ENCODE measurements at regions not wholly inside any gene's neighbourhood (a gene's known extent, or its start where the extent isn't known, plus 50 kb on each side); places are given as distances from the start of the nearest gene placed in this dataset.

- H3K36me3 Mint-ChIP-seq, result no peaks in the 10 kb centered on the region
- H3K4me3 Mint-ChIP-seq, result no peak overlapping the region
- no peaks in the 10 kb centered on the region for H3K4me1 Mint-ChIP-seq
- no peak for ATAC-seq (replicated peaks)
- no peak overlapping the region for H3K27ac Mint-ChIP-seq
- no peak for DNase-seq
- no peaks in the 10 kb centered on the region for H3K9me3 Mint-ChIP-seq
- H3K27me3 Mint-ChIP-seq, result no peaks in the 10 kb centered on the region
Measured at GRCh38 chr17:33934696-33935095, 320.4 kb upstream of the CCL2 start.

GRCh38 chr17:33935822-33936221 is 319.3 kb upstream of the CCL2 start:
- H3K9me3 Mint-ChIP-seq, result no peaks in the 10 kb centered on the region
- H3K4me1 Mint-ChIP-seq, result no peaks in the 10 kb centered on the region
- no peak overlapping the region for H3K27ac Mint-ChIP-seq
- no peak overlapping the region for H3K4me3 Mint-ChIP-seq
- H3K36me3 Mint-ChIP-seq, result no peaks in the 10 kb centered on the region
- no peaks in the 10 kb centered on the region for H3K27me3 Mint-ChIP-seq
- ATAC-seq (replicated peaks) (no peak), DNase-seq (no peak)

GRCh38 chr17:33936764-33937163 is 318.3 kb upstream of the CCL2 start:
- Mint-ChIP-seq H3K4me3 (no peak overlapping the region), H3K4me1 (no peaks in the 10 kb centered on the region), H3K27ac (no peak overlapping the region), H3K9me3 (no peaks in the 10 kb centered on the region), H3K36me3 (no peaks in the 10 kb centered on the region), H3K27me3 (no peaks in the 10 kb centered on the region)
- ATAC-seq (replicated peaks) (no peak), DNase-seq (no peak)

GRCh38 chr17:33939959-33940358 is 315.1 kb upstream of the CCL2 start:
- no peak overlapping the region for H3K4me3 Mint-ChIP-seq
- no peaks in the 10 kb centered on the region for H3K36me3 Mint-ChIP-seq
- no peak for ATAC-seq (replicated peaks)
- no peak for DNase-seq
- H3K27me3 Mint-ChIP-seq, result peaks cover 0 to 7% of the 10 kb centered on the region in 2 donors
- no peaks in the 10 kb centered on the region for H3K9me3 Mint-ChIP-seq
- H3K27ac Mint-ChIP-seq, result no peak overlapping the region
- H3K4me1 Mint-ChIP-seq, result no peaks in the 10 kb centered on the region

- H3K4me3 Mint-ChIP-seq, result no peak overlapping the region
- no peak overlapping the region for H3K27ac Mint-ChIP-seq
- H3K36me3 Mint-ChIP-seq, result no peaks in the 10 kb centered on the region
- H3K4me1 Mint-ChIP-seq, result no peaks in the 10 kb centered on the region
- ATAC-seq (replicated peaks), result no peak
- no peaks in the 10 kb centered on the region for H3K9me3 Mint-ChIP-seq
- peaks cover 0 to 7% of the 10 kb centered on the region in 2 donors for H3K27me3 Mint-ChIP-seq
- no peak for DNase-seq
Measured at GRCh38 chr17:33940769-33941370, 314.2 kb upstream of the CCL2 start.

GRCh38 chr17:33941744-33942143 is 313.3 kb upstream of the CCL2 start:
- ATAC-seq (replicated peaks) (no peak), DNase-seq (no peak)
- H3K27me3 Mint-ChIP-seq, result peaks cover 0 to 7% of the 10 kb centered on the region in 2 donors
- no peak overlapping the region for H3K4me3 Mint-ChIP-seq
- H3K27ac Mint-ChIP-seq, result peak overlapping the region; percentile 56
- H3K36me3 Mint-ChIP-seq, result no peaks in the 10 kb centered on the region
- H3K4me1 Mint-ChIP-seq, result no peaks in the 10 kb centered on the region
- no peaks in the 10 kb centered on the region for H3K9me3 Mint-ChIP-seq

GRCh38 chr17:33942414-33942813 is 312.7 kb upstream of the CCL2 start:
- no peak for ATAC-seq (replicated peaks)
- no peak for DNase-seq
- no peaks in the 10 kb centered on the region for H3K9me3 Mint-ChIP-seq
- H3K4me1 Mint-ChIP-seq, result no peaks in the 10 kb centered on the region
- peaks cover 0 to 11% of the 10 kb centered on the region in 2 donors for H3K27me3 Mint-ChIP-seq
- H3K4me3 Mint-ChIP-seq, result no peak overlapping the region
- H3K27ac Mint-ChIP-seq, result no peak overlapping the region
- H3K36me3 Mint-ChIP-seq, result no peaks in the 10 kb centered on the region

GRCh38 chr17:33944412-33944811 is 310.7 kb upstream of the CCL2 start:
- Mint-ChIP-seq H3K27ac (no peak overlapping the region), H3K36me3 (no peaks in the 10 kb centered on the region), H3K27me3 (peaks cover 0 to 13% of the 10 kb centered on the region in 2 donors), H3K4me3 (no peak overlapping the region), H3K9me3 (no peaks in the 10 kb centered on the region), H3K4me1 (no peaks in the 10 kb centered on the region)
- DNase-seq, result no peak
- no peak for ATAC-seq (replicated peaks)

GRCh38 chr17:33944826-33945225 is 310.3 kb upstream of the CCL2 start:
- DNase-seq (no peak), ATAC-seq (replicated peaks) (no peak)
- Mint-ChIP-seq H3K27me3 (peaks cover 0 to 13% of the 10 kb centered on the region in 2 donors), H3K36me3 (no peaks in the 10 kb centered on the region), H3K4me3 (no peak overlapping the region), H3K4me1 (no peaks in the 10 kb centered on the region), H3K9me3 (no peaks in the 10 kb centered on the region), H3K27ac (no peak overlapping the region)

GRCh38 chr17:33945646-33946546 is 309.2 kb upstream of the CCL2 start:
- Mint-ChIP-seq H3K27me3 (peaks cover 0 to 13% of the 10 kb centered on the region in 2 donors), H3K4me1 (no peaks in the 10 kb centered on the region), H3K9me3 (no peaks in the 10 kb centered on the region), H3K27ac (no peak overlapping the region), H3K4me3 (no peak overlapping the region), H3K36me3 (no peaks in the 10 kb centered on the region)
- DNase-seq (no peak), ATAC-seq (replicated peaks) (no peak)

GRCh38 chr17:33947762-33948161 is 307.3 kb upstream of the CCL2 start:
- no peak overlapping the region for H3K4me3 Mint-ChIP-seq
- no peak overlapping the region for H3K27ac Mint-ChIP-seq
- no peak for DNase-seq
- H3K9me3 Mint-ChIP-seq, result no peaks in the 10 kb centered on the region
- H3K4me1 Mint-ChIP-seq, result no peaks in the 10 kb centered on the region
- H3K27me3 Mint-ChIP-seq, result peaks cover 0 to 13% of the 10 kb centered on the region in 2 donors
- no peaks in the 10 kb centered on the region for H3K36me3 Mint-ChIP-seq
- ATAC-seq (replicated peaks), result no peak

- no peak overlapping the region for H3K27ac Mint-ChIP-seq
- no peaks in the 10 kb centered on the region for H3K9me3 Mint-ChIP-seq
- no peaks in the 10 kb centered on the region for H3K36me3 Mint-ChIP-seq
- ATAC-seq (replicated peaks), result no peak
- no peaks in the 10 kb centered on the region for H3K4me1 Mint-ChIP-seq
- peaks cover 0 to 13% of the 10 kb centered on the region in 2 donors for H3K27me3 Mint-ChIP-seq
- no peak overlapping the region for H3K4me3 Mint-ChIP-seq
- no peak for DNase-seq
Measured at GRCh38 chr17:33948309-33948708, 306.8 kb upstream of the CCL2 start.

- Mint-ChIP-seq H3K9me3 (no peaks in the 10 kb centered on the region), H3K27me3 (peaks cover 4 to 11% of the 10 kb centered on the region in 2 donors), H3K4me1 (no peaks in the 10 kb centered on the region), H3K36me3 (no peaks in the 10 kb centered on the region), H3K27ac (no peak overlapping the region), H3K4me3 (no peak overlapping the region)
- DNase-seq (no peak), ATAC-seq (replicated peaks) (no peak)
Measured at GRCh38 chr17:33949100-33949499, 306.0 kb upstream of the CCL2 start.

GRCh38 chr17:33950061-33950460 is 305.0 kb upstream of the CCL2 start:
- ATAC-seq (replicated peaks) (no peak), DNase-seq (no peak)
- Mint-ChIP-seq H3K4me1 (no peaks in the 10 kb centered on the region), H3K27ac (no peak overlapping the region), H3K27me3 (peaks cover 4 to 6% of the 10 kb centered on the region in 2 donors), H3K4me3 (no peak overlapping the region), H3K9me3 (no peaks in the 10 kb centered on the region), H3K36me3 (no peaks in the 10 kb centered on the region)

GRCh38 chr17:33952425-33952824 is 302.7 kb upstream of the CCL2 start:
- DNase-seq (no peak), ATAC-seq (replicated peaks) (no peak)
- H3K4me3 Mint-ChIP-seq, result no peak overlapping the region
- no peak overlapping the region for H3K27ac Mint-ChIP-seq
- H3K36me3 Mint-ChIP-seq, result peaks cover 0 to 2% of the 10 kb centered on the region in 2 donors
- no peaks in the 10 kb centered on the region for H3K4me1 Mint-ChIP-seq
- peaks cover 9 to 22% of the 10 kb centered on the region in 2 donors for H3K27me3 Mint-ChIP-seq
- peaks cover 0 to 2% of the 10 kb centered on the region in 2 donors for H3K9me3 Mint-ChIP-seq
